Right hindlimb (tissue), 1 donor: ENCODE measurements at regions not wholly inside any gene's neighbourhood (a gene's known extent, or its start where the extent isn't known, plus 50 kb on each side); places are given as distances from the start of the nearest gene placed in this dataset.
"Not testable (repeated sequence)": the region's sequence is repeated elsewhere in the genome, so short reads cannot be mapped to it uniquely, and the experiment has no call there.

Experiments
- DNase-seq: peaks from one replicate; pipeline ENCODE4 v3.0.0-alpha.2; 2018

DNA sequence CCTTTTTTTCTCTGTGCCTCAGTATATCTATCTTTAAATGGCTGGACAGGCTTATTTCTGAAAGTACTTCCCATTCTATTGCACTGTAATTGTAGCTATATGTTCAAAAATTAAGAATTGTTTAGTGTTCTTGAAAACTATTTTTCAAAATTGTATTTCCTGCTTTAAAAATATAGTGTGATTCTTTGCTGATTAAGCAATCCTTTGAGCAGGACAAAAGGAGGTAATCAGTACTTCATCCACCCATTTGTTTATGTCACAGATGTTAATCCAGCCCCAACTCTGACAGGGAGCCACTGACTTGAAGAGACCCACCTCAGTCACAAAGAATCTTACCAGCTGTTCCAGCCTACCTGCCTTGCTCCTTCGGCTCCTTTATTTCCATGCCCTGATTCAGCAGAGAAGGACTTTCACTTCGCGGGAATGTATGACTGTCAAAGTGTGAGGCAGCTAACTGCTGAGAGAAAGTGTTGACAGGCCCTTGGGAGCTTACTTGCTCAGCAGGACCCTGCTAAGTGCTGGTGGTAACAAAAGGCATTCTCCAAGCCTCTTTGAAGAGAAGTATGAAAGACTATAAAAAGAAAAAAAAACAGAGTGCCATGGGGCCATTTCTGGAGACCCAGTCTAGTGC, 393.3 kb upstream of the CYRIA start:
- no peak for DNase-seq

DNA sequence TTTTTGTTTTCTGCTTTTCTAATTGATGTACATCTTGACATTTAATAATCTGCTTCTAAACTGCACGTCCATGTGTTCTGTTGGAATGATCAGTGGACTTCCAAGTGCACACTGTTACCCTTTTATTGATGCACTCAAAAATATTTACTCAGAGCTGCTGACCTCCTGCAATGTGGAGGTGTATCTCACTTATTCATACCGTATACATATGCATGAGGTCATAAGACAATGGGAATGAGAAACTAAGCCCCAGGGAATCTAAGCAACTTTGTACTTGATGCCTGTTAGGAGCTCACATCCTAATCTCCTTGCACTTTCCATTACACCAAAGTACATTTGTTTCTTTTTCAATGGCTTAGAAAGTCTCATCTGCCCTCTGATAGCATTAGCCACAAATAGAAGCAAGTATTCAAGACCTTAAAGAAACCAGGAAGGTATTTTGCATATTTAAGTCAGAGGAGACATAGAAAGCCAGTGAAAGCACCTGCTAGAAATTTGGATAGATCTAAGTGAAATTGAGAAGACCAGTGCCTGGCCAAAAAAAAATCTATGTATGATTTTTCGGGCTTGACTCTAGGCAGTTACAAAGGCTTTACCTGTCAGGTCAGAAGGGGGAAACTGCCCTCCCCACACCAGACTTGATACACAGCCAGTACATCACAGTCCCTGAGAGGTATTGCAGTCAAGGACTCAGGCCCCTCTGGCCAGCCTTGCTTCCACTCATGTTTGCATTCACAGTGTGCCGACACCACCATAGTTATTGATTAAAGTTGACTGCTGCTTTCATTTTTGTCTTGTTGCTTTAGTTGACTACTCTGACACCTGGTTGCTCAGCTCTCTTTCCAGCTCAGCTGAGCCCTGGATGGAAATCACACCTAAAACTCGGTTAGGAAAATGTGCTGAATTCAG, 391.7 kb upstream of the CYRIA start:
- DNase-seq, result no peak

DNA sequence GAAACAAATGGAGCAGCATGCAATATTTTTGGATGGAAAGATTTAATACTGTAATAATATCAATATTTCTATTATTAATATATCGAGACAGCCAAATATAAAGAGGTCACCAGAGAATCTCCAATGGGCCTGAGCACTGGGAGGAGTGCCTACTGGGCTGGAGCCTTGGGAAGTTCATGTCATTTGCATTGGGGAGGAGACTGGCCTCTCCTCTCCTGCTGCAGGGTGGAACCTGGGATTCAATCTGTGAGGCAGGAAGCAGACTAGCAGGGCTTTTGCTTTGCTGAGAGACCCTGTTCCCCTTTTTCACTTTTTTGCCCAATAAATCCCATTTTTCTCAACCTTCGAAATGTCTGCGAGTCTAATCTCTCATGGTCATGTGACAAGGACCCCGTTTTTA, 390.6 kb upstream of the CYRIA start:
- no peak for DNase-seq

DNA sequence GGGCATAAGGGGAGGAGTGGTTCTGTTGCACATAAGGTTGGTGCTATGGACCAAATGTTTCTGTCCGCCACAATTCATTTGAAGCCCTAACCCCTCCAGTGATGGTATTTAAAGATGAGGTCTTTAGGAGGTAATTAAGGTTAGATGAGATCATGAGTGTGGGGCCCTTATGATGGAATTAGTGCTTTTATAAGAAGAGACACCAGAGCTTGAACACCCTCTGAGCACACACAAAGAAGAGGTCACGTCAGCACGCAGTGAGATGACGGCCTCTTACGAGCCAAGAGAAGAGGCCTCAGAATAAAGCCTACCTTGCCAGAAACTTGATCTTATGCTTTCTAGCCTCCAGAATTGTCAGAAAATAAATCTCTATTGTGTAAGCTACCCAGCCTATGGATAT, 386.4 kb upstream of the CYRIA start:
- no peak for DNase-seq

DNA sequence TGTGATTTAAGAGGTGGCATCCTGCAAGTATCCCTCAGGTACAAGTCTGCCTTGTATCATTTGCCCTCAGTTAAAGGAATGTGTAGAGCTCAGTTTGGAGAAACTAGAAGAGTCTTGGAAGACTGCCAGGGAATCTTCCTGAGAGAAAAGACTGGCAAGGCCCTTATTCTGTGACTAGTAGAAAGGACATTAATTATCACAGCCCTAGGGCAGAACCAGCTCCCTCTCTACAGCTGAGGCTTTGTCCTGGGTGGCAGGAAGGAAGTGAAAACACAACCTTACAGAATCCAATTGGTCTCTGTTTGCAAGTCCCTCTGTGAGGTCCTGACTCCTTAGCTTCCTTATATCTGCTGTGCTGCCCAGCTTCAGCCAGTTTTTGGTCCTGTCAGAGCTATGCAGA, 385.9 kb upstream of the CYRIA start:
- no peak for DNase-seq

DNA sequence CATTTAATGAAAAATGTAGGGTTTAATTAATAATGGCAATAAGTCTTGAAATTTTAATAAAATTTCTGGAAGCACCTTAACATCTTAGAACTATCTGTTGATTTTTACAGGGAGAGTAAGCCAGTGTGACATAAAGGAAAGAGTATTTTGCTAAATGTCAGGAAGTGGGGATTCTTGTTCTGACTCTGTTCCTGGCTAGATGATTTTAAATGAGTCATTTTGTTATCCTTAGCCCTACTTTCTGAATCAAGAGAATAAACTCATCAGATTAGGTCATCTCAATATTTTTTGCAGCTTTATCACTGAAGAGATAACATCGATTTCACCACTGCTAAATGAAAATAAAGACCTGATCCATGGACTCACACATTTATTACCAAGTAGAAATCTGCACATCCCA, 377.5 kb upstream of the CYRIA start:
- no peak for DNase-seq

DNA sequence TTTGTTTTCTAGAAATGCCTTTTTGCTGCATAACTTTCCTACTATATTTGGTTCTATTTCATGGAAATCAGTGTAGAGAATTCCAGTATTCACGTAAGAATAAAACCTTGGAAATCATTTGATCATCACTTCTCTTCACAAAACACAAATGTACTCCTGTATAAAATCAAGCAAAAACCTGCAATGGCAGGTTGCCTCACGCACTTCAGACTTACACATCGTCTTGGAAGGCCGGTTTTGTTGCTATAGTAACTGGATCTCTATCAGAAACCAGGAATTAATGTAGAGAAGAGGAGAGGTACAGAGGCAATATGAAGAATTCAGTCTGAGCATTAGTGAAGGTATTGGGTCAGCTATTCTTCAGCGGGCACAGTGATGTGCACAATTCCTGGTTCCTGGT, 370.7 kb upstream of the CYRIA start:
- no peak for DNase-seq

DNA sequence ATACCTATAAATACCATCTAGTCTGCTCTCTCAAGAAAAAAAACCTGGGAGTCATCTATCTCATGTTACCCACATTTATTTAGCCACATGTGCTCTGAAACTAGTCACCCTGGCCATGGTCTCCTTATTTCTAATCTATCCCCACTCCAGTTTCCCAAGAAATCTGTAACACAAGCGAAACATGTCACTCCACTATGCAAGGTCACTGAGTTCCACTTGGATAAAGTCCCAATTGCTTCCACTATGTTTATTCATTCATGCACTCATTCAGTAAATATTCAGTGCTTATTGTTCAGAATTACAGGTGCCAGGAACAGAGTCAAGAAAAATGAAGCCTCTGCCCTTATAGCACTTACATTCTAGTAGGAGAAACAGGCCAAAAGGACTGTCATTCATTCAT, 369.4 kb upstream of the CYRIA start:
- no peak for DNase-seq

DNA sequence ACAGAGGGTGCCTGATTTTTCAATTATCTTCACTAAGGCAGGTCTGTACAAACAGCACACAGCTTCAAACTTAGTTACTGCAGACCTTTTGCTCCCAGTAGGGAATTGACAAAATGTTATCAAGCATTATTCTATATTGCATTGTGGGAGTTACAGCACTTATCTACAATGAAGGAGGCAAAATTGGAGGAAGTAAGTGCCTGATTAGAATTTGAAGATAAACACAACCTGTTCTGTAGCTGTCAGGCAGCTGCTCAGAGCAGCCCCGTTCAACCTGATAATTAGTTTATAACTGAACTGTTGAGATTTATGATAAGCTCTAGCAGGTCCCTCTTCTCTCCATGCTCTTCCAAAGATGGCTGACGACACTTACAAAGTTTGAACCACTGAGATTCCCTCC, 364.4 kb upstream of the CYRIA start:
- no peak for DNase-seq

DNA sequence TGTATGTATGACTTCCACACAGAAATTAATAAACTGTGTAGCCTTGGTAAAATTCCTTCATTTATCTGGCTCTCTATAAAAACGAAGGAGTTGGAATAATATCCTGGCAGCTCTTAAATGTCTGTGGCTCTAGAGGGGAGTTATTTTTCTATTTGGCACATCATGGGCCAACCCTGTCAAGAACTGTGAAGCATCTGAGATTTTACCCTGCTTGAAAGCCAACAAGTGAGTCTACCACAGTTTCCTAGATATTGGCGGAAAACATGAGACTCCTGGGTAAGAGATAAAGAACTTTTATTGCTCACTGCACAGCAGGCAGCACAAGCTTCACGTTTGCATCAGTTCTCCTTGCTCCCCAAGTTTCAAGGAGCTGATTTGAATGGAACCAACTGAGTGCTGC, 346.7 kb upstream of the CYRIA start:
- no peak for DNase-seq

DNA sequence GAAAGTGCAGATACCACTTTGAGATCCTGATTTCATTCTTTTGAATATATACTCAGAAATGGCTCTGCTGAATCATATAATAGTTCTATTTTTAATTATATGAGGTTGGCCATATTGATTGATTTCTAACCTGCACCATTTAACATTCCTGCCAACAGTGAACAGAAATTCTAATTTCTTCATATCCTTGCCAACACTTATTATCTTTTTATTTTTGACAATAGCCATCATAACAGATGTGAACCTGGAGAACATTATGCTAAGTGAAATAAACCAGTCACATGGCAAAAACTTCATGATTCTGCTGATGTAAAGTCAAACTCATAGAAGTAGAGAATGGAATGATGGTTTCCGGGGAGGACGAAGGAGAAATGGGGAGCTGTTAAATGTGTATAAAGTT, 344.5 kb upstream of the CYRIA start:
- no peak for DNase-seq

DNA sequence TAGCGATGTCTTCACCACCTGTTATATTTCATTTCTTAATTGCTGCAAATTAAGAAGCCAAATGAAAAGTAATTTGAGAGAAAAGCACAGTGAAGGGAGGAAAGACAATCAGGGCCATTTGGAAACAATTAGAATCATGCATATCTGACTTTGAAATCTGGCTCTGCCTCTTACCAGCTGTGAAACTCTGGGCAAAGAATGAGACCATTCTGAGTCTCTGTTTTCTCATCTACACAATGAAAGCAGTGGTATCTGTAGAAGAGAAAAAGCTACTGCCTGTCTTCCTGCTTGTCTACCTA, 334.5 kb upstream of the CYRIA start:
- no peak for DNase-seq

DNA sequence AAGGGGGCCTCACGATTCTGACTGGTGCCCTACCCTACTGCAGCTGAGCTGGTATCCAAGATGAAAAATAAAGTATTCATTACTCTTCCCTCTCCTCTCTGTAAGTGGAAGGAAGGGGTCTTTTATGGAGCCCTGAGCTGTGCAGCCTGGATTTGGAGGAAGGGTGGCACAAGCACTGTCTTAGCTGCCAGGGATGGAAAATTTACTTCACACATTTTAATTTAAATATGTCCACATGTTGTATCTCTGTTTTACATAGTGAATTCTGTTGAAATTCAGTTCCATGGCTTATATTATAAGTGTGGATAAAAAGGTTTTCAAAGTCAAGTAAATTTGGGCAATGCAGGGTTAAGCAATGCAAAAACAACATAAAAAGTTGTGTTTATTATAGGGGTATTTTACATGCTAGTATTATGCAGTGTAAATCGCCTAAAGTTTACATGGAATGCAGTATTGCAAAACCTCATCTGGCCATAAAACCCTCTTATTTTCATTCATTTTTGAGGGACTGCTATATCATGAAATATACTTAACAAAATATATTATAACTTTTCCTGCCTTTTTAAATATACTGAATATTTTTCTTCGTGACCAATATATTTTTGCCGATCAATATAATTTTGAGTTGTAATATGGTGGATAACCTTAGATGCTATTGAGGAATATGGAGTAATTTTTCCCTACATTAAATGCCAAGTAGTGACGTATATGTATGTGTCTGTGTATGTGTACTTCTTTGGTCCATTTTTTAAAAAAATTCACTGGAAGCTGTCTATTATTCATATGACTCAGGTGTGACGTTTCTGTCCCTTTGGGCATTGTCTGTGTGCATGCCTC, 333.9 kb upstream of the CYRIA start:
- no peak for DNase-seq

DNA sequence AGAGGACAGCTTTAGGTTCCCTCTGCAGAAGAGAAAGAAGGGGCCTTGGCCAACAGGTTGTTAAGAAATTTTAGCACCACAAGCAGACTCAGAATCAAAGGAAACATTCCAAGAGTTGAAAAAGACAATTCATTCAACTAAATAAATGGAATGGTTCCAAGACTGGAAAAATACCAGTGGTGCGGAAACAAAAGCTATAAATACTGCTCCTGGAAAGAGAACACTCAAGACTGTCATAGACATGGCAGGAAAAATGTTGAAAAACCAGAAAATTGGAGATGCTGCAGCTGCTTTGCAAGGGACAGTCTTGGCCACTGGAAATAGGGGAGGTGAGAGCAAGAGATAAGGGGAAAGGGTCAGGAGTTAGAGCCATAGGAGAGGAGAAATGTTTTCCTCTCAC, 312.7 kb upstream of the CYRIA start:
- DNase-seq, result no peak

DNA sequence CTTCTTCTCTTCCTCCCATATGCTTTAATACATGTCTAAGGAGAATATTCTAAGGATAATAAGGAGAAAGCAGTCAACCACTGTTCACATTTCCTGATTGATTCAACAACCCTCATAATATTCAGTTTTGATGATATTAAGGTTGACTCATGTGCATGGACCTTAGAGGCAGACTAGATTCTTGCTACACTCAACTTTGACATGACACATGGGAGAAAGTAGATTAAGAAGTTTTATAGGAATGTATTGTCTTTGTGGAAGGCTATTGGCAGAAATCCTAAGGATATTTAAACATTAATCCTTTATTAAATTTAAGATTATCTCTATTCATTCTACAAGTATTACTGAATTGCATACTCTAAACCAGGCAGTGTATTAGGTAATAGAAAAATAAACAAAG, 309.1 kb upstream of the CYRIA start:
- DNase-seq, result no peak

DNA sequence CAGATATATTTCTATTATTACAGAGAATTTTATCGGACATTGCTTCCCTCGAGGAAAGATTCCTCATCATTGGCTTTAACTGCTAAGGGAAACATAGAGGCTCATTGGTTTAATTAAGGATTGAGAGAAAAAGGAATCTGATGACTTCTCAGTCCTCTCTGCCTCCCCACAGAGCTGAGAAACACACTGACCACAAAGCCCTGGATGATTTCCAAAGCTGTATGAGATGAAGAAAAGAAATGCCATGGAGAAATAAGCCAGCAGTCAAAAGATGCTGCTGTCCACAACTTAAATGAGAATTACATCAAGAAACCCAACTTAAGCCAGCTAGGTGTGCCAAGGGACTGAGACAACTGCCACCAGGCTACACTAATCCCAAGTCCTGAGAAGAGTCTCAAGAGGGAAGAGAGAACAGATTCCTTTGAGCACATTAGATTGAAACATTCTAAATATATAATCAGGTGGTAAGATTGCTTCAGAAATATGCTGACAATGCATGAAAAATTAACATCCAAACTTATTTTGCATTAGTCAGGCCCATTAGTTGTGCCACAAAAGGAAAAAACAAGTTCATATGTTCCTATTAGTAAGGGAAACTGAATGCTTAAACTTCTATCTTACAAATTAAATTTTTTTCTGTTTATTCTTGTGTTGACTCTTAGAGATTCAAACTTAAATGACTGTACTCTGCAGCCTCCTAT, 308.1 kb upstream of the CYRIA start:
- no peak for DNase-seq

DNA sequence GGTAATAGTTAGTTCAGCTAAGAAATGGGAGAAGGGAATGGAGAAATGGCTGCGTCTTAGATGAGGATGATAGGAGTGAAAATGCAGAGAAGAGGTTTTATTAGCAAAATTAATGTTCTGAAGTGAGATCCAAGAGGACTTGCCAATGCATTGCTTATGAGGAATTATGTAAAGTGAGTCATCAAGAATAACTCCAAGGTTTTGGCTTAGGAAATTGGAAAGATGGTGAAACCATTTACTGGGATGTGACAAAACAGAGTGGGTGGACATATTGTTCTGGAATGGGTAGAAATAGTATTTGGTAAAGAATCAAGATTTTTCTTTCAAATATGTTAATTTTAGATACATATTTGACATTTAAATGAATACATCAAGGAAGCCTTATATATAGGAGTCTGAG, 306.6 kb upstream of the CYRIA start:
- no peak for DNase-seq

DNA sequence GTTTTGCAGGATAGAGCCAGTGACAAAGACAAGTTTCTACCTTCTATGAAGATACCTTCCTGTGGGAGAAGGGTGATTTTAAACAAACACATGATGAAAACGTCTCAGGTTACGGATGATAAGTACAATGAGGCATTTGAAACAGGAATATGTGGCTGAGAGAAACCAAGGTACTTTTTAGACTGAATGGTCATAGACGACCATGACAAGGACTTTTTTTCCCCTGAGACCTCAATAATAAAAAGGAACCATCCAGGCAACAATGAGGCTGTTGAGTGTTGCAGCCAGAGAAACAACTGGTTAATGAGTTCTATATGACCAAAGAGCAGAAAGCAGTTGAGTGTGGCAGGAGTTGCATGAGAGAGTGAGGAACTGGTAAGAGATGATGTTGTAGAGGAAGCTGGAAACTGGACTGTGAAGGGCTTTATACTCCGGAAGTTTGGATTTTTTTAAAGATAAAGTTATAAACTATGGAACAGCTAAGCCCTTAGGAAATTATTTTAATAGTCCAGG, 306.1 kb upstream of the CYRIA start:
- no peak for DNase-seq

DNA sequence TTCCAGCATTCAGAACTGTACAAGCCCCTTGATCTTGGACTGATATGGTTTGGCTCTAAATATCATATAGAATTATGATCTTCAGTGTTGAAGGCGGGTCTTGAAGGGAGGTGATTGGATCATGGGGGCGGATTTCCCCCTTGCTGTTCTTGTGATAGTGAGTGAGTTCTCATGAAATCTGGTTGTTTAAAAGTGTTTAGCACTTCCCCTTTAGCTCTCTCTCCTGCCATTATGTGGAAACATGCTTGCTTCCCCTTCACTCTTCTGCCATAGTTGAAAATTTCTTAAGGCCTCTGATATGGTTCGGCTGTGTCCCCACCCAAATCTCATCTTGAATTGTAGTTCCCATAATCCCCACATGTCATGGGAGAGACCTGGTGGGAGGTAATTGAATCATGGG, 305.3 kb upstream of the CYRIA start:
- DNase-seq, result not testable (repeated sequence)

DNA sequence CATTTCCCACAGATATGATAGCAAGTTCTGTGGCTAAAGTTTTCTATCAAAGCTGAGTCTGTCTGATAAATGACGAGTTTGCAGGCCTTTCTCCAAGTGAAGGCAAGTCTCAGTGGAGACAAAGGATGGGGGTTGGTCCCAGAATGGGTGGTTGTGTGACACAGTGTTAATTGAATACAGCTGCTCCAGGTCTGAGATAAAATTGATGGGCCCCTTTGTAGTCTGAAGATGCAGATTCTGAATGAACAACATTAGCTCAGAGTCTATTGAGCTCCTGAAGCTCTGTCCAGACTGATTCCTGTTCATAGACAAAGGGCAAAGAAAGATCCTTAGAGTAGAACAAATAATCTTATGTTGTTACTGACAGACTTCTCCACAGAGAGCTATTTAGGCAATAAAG, 296.9 kb upstream of the CYRIA start:
- DNase-seq, result no peak

DNA sequence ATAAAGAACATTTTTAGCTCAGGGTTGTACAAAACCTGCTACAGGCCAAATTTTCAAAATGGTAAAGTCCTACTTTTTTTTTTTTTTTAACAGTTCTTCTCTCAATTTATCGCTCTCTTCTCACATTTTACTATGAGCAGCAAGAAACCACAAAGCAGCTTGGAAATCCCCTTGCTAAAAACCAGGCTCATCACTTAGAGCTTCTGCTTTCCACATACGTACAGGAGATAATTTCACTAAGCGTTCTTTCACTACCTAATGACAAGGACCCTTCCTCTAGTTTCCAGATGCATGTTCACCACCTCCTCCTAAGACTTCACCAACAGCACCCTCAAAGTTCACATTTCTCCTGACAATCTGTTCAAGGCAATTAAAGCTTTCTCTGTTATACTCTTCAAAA, 294.9 kb upstream of the CYRIA start:
- no peak for DNase-seq

DNA sequence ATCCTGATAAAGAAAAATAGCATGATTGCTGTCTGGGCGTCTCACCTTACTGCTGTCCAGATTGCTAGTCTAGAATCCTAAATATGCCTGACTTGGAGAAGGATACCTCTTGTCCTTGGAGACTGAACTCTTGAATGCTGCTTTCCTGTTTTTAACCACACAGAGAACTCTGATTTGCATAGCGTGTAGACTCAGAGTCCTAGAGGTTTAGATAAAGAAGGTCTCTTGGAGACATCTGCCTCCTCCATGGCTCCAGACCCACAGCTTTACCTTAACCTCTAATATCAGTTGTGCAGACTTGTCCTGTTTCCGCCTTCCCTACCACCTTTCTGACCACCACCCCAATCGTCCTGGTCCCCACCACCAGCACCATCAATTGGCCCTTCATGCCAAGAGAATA, 292.6 kb upstream of the CYRIA start:
- DNase-seq, result no peak

DNA sequence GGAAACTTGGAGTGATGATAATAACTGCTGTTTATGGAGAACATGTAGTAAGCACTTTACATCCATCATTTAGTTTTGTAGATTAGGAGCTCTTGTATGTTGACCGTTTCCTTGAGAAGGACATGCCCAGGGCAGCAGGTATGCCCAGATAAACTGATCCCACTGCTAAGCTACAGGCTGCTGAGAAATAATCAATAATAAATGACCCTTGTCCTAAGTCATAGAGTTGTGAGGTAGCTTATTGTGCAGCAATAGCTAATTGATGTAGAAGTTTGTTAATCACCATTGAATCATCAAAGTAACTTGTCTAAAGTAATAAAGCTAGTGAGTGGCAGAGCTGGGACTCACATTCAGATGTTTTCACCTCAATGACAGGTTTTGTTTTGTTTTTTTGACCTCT, 287.2 kb upstream of the CYRIA start:
- DNase-seq, result no peak
